SK-N-SH treated with all-trans-retinoic acid at 6 μM for 48 hours (cell line): ENCODE measurements at regions not wholly inside any gene's neighbourhood (a gene's known extent, or its start where the extent isn't known, plus 50 kb on each side); places are given as distances from the start of the nearest gene placed in this dataset.

Experiments used
- ARNTL ChIP-seq: fragments of 450-650 bp; formaldehyde crosslinking; IDR thresholded peaks from 2 replicates; pipeline ENCODE4 v1.5.0; 2020; ENCODE audit warnings: low read depth, mild to moderate bottlenecking, moderate library complexity, borderline replicate concordance
- BACH2 ChIP-seq: fragments of 250-450 bp; sonication (Bioruptor Pico); IDR thresholded peaks from 2 replicates; pipeline ENCODE4 v1.9.0; 2021; ENCODE audit warnings: mild to moderate bottlenecking, borderline replicate concordance
- CREB5 ChIP-seq: fragments of 250-450 bp; sonication (Bioruptor Pico); IDR thresholded peaks from 2 replicates; pipeline ENCODE4 v1.5.1; 2020; ENCODE audit warnings: low read depth, mild to moderate bottlenecking, moderate library complexity
- CSRNP3 ChIP-seq: fragments of 250-450 bp; sonication (Bioruptor Pico); IDR thresholded peaks from 2 replicates; pipeline ENCODE4 v1.5.1; 2021; ENCODE audit warnings: mild to moderate bottlenecking, moderate library complexity
- ESRRG ChIP-seq: fragments of 250-450 bp; sonication (Bioruptor Pico); IDR thresholded peaks from 2 replicates; pipeline ENCODE4 v1.6.1; 2021; ENCODE audit warnings: mild to moderate bottlenecking
- GLIS3 ChIP-seq: fragments of 250-450 bp; sonication (Bioruptor Pico); IDR thresholded peaks from 2 replicates; pipeline ENCODE4 v1.5.0; 2020; ENCODE audit warnings: mild to moderate bottlenecking, moderate library complexity
- OSR1 ChIP-seq: fragments of 250-450 bp; sonication (Bioruptor Pico); IDR thresholded peaks from 2 replicates; pipeline ENCODE4 v1.8.0; 2022; ENCODE audit warnings: moderate library complexity, mild to moderate bottlenecking, inconsistent platforms
- PATZ1 ChIP-seq: fragments of 250-450 bp; sonication (Bioruptor Pico); IDR thresholded peaks from 2 replicates; pipeline ENCODE4 v1.8.0; 2020; ENCODE audit warnings: mild to moderate bottlenecking, moderate library complexity, borderline replicate concordance
- PPARA ChIP-seq: fragments of 250-450 bp; sonication (Bioruptor Pico); IDR thresholded peaks from 2 replicates; pipeline ENCODE4 v1.5.0; 2020; ENCODE audit warnings: mild to moderate bottlenecking, borderline replicate concordance
- RARB ChIP-seq: fragments of 250-450 bp; sonication (Bioruptor Pico); IDR thresholded peaks from 2 replicates; pipeline ENCODE4 v1.8.0; 2021; ENCODE audit warnings: mild to moderate bottlenecking, moderate library complexity
- TCF4 ChIP-seq: fragments of 250-450 bp; sonication (Bioruptor Pico); IDR thresholded peaks from 2 replicates; pipeline ENCODE4 v1.8.0; 2021; ENCODE audit warnings: mild to moderate bottlenecking, moderate library complexity, borderline replicate concordance
- ZFP30 ChIP-seq: fragments of 450-650 bp; formaldehyde crosslinking; IDR thresholded peaks from 2 replicates; pipeline ENCODE4 v1.5.0; 2022; ENCODE audit warnings: mild to moderate bottlenecking, moderate library complexity
- ZNF70 ChIP-seq: fragments of 450-650 bp; formaldehyde crosslinking; IDR thresholded peaks from 2 replicates; pipeline ENCODE4 v1.5.0; 2020; ENCODE audit warnings: mild to moderate bottlenecking, moderate library complexity
- ZNF8 ChIP-seq: fragments of 450-650 bp; formaldehyde crosslinking; IDR thresholded peaks from 2 replicates; pipeline ENCODE4 v1.5.0; 2020; ENCODE audit warnings: mild to moderate bottlenecking, moderate library complexity

GRCh38 chr5:157993986-157994691, 135.2 kb upstream of the CLINT1 start:
- TF ChIP-seq ARNTL (CRISPR knock-in tag): no peak
- TF ChIP-seq GLIS3: no peak
- no peak for TF ChIP-seq BACH2 (CRISPR knock-in tag)
- TF ChIP-seq ZNF8: no peak
- TF ChIP-seq ZNF70: no peak
- TF ChIP-seq CREB5 (CRISPR knock-in tag): no peak
- no peak for TF ChIP-seq ZFP30 (CRISPR knock-in tag)
- no peak for TF ChIP-seq RARB (CRISPR knock-in tag)
- no peak for TF ChIP-seq PATZ1 (CRISPR knock-in tag)
- TF ChIP-seq CSRNP3 (CRISPR knock-in tag): no peak
- no peak for TF ChIP-seq PPARA (CRISPR knock-in tag)
- TF ChIP-seq TCF4 (CRISPR knock-in tag): no peak
- no peak for TF ChIP-seq OSR1
- TF ChIP-seq ESRRG (CRISPR knock-in tag): no peak
